Activated CD4-positive, alpha-beta memory T cell treated with anti-CD3 and anti-CD28 coated beads for 36 hours (primary cell): ENCODE measurements at regions not wholly inside any gene's neighbourhood (a gene's known extent, or its start where the extent isn't known, plus 50 kb on each side); places are given as distances from the start of the nearest gene placed in this dataset.
A peak's percentile ranks its signal among the peaks of the same experiment; 100 is the strongest.
"Not testable (repeated sequence)": the region's sequence is repeated elsewhere in the genome, so short reads cannot be mapped to it uniquely, and the experiment has no call there.

Source experiments
- CTCF ChIA-PET: fragments of 350-600 bp; sonication (Branson Sonifier 250); formaldehyde crosslinking; loops from one replicate; lab custom pipeline; 2021; ENCODE audit warnings: antibody characterized with exemption, inconsistent platforms; lab: Charles Lee
- POLR2A ChIA-PET: fragments of 350-600 bp; sonication (Branson Sonifier 250); formaldehyde crosslinking; loops from one replicate; lab custom pipeline; 2021; ENCODE audit warnings: antibody characterized with exemption; lab: Charles Lee
- DNase-seq: peaks from one replicate; pipeline ENCODE4 v3.0.0-alpha.2; 2020
- H3K27ac Mint-ChIP-seq: one replicate; pipeline ENCODE4 v1.8.0; 2021; ENCODE audit warnings: mixed read lengths
- H3K27me3 Mint-ChIP-seq: one replicate; pipeline ENCODE4 v1.8.0; 2021; ENCODE audit warnings: mixed read lengths
- H3K36me3 Mint-ChIP-seq: one replicate; pipeline ENCODE4 v1.8.0; 2021; ENCODE audit warnings: mixed read lengths
- H3K4me1 Mint-ChIP-seq: one replicate; pipeline ENCODE4 v1.8.0; 2021; ENCODE audit warnings: low read depth, mixed read lengths
- H3K4me3 Mint-ChIP-seq: one replicate; pipeline ENCODE4 v1.8.0; 2021; ENCODE audit warnings: mild to moderate bottlenecking, mixed read lengths
- H3K9me3 Mint-ChIP-seq: one replicate; pipeline ENCODE4 v1.8.0; 2021; ENCODE audit warnings: mixed read lengths
- intact Hi-C: fragments of 100-400 bp; cut with micrococcal nuclease; formaldehyde crosslinking; loops from one replicate; pipeline ENCODE4 v1.15.1; 2023

DNA sequence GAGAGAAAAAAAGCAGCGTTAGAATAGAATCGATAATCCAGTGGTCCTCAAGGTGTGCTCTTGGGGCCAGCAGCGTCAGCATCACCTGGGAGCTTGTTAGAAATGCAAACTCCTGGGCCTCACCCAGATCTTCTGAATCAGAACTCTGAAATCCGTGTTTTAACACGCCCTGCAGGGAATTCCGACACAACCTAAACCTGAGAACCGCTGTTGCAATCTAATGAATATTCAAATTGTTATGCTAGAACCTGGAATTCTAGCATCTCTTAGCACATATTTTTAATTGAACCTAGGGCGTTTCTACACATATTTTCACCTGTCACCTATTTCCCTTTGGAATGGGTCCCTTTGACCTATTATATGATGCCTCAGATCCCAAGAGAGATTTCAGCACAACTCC is 175.7 kb downstream of the PSMG1 start:
- Mint-ChIP-seq H3K27ac (no peak overlapping the region), H3K9me3 (no peaks in the 10 kb centered on the region), H3K36me3 (no peaks in the 10 kb centered on the region), H3K4me1 (peaks cover 11% of the 10 kb centered on the region), H3K27me3 (peaks cover 1% of the 10 kb centered on the region), H3K4me3 (no peak overlapping the region)
- ChIA-PET POLR2A (no interaction called here), CTCF (no interaction called here)
- DNase-seq = no peak
- intact Hi-C loops = no loop called here

- ChIA-PET POLR2A (no interaction called here), CTCF (no interaction called here)
- Mint-ChIP-seq H3K27me3 (peaks cover 1% of the 10 kb centered on the region), H3K36me3 (no peaks in the 10 kb centered on the region), H3K27ac (no peak overlapping the region), H3K9me3 (no peaks in the 10 kb centered on the region), H3K4me1 (peaks cover 11% of the 10 kb centered on the region), H3K4me3 (no peak overlapping the region)
- intact Hi-C loops = no loop called here
- no peak for DNase-seq
Observed at GRCh38 chr21:39006571-39007311, 176.5 kb downstream of the PSMG1 start.

DNA sequence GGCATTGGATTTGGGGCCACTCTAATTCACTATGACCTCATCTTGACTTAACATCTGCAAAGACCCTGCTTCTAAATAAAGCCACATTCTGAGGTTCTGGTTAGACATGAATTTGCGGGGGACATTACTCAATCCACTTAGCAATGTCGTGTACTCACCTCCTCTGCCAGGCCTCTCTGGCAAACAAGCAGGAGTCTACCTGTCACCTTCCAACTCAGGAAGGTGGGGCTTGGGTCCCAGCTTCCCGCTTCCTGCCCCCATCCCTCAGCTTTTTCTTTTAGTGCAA is 177.8 kb downstream of the PSMG1 start:
- Mint-ChIP-seq H3K4me1 (peaks cover 14% of the 10 kb centered on the region), H3K4me3 (no peak overlapping the region), H3K36me3 (no peaks in the 10 kb centered on the region), H3K27me3 (no peaks in the 10 kb centered on the region), H3K27ac (no peak overlapping the region), H3K9me3 (no peaks in the 10 kb centered on the region)
- intact Hi-C loops = no loop called here
- ChIA-PET CTCF (no interaction called here), POLR2A (no interaction called here)
- DNase-seq = no peak

DNA sequence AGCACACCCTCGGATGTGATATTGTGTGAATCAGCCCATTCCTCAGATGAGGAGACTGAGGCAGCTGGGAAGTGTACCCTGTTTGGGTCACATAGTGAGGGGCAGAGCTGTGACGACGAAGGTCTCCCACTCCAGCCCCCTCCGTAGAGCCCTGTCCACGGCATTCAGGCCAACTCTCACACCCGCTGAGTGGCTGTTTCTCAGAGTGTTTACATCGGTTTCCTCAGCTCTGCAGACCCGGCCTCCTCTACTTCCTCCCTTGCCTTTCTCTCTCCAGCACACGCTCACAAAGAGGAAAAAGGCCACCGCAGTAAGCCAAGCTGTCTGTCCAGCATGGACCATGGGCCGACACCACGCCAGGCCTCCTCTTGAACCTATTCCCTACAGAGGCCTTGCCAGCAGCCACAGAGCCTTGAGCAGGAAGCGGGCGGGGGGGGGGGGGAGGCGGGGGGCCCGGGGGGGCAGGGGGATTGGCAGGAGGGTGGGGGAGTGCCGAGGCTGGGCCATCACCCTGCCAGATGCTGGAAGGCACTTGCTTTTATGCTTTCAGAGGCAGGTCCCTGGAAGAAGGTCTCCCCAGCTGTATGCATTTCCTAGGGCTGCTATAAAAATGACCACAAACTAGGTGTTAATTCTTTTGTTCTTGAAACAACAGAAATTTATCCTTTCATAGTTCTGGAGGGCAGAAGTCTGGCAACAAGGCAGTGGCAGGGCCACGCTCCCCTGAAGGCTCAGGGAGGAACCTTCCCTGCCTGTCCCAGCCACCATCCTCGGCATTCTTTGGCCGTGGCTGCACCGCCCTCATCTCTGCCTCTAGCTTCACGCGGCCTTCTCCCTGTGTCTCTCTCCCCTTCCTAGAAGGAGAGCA is 178.4 kb downstream of the PSMG1 start:
- intact Hi-C loops = no loop called here
- H3K9me3 Mint-ChIP-seq = no peaks in the 10 kb centered on the region
- H3K27me3 Mint-ChIP-seq = no peaks in the 10 kb centered on the region
- H3K4me1 Mint-ChIP-seq = peaks cover 15% of the 10 kb centered on the region
- no peak overlapping the region for H3K27ac Mint-ChIP-seq
- DNase-seq = no peak
- no peaks in the 10 kb centered on the region for H3K36me3 Mint-ChIP-seq
- CTCF ChIA-PET = no interaction called here
- POLR2A ChIA-PET = no interaction called here
- H3K4me3 Mint-ChIP-seq = no peak overlapping the region

DNA sequence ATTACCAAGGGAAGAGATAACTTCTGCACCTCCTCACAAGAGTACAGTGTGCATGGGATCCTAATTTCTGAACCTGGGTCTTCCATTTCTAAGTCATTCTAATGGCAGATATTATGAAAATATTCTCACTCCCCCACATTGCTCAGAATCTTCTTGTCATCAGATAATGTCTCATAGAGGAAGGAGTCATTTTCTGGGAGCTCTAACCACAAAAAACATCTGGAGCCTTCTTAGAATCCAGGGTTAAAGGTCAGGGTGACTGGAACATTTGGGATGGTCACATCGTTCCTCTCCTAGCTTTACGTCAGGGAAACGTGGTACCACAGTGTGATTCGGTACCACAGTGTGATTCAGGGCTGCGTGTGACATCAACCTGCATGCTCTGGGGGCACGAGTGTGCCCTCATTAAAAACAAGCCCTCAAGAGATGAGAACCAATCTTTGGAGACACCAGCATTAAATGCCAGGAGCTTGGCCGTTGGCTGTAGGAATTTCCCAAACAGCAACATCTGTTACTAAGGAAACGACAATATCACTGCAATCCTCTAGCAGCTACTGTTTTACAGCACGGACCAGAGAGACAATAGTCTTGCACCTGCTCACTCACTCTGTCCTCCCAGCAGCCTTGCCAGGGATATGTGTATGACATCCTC is 179.1 kb downstream of the PSMG1 start:
- intact Hi-C loops = no loop called here
- no peak for DNase-seq
- no peak overlapping the region for H3K4me3 Mint-ChIP-seq
- H3K27me3 Mint-ChIP-seq = peaks cover 2% of the 10 kb centered on the region
- ChIA-PET POLR2A (no interaction called here), CTCF (no interaction called here)
- no peaks in the 10 kb centered on the region for H3K36me3 Mint-ChIP-seq
- H3K4me1 Mint-ChIP-seq = peaks cover 15% of the 10 kb centered on the region
- no peaks in the 10 kb centered on the region for H3K9me3 Mint-ChIP-seq
- H3K27ac Mint-ChIP-seq = no peak overlapping the region

DNA sequence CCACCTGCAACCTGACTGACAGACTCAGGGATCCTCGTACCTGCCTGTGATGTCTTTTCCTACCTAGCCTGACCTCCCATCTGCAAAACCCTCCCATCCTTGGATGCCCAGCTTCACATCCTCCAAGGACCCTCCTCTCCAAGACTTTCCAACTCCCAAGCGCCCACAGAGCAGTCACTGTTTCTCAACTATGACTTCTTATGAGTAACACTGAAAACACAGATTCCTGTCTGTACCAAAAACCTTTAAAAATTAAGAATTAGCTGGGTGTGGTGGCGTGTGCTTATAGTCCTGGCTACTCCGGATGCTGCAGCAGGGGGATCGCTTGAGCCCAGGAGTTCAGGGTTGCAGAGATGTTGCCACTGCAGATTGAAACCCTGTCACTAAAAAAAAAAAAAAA is 181.9 kb downstream of the PSMG1 start:
- POLR2A ChIA-PET = no interaction called here
- Mint-ChIP-seq H3K27ac (no peak overlapping the region), H3K4me1 (peaks cover 15% of the 10 kb centered on the region), H3K27me3 (peaks cover 7% of the 10 kb centered on the region), H3K36me3 (no peaks in the 10 kb centered on the region), H3K4me3 (no peak overlapping the region), H3K9me3 (no peaks in the 10 kb centered on the region)
- CTCF ChIA-PET = no interaction called here
- no peak for DNase-seq
- intact Hi-C loops = loop anchor here (2.0 kb wide), 1 partner anchor 163 kb away; no protein-coding TSS in a partner anchor

- H3K36me3 Mint-ChIP-seq = no peaks in the 10 kb centered on the region
- ChIA-PET POLR2A (no interaction called here), CTCF (no interaction called here)
- peak; percentile 63 for DNase-seq
- no peak overlapping the region for H3K4me3 Mint-ChIP-seq
- intact Hi-C loops = loop anchor here (2.0 kb wide), 1 partner anchor 162 kb away; no protein-coding TSS in a partner anchor
- H3K9me3 Mint-ChIP-seq = no peaks in the 10 kb centered on the region
- H3K4me1 Mint-ChIP-seq = peaks cover 15% of the 10 kb centered on the region
- no peak overlapping the region for H3K27ac Mint-ChIP-seq
- H3K27me3 Mint-ChIP-seq = peaks cover 11% of the 10 kb centered on the region
Observed at GRCh38 chr21:39000496-39000895, 182.8 kb downstream of the PSMG1 start.

- H3K36me3 Mint-ChIP-seq = no peaks in the 10 kb centered on the region
- no peak for DNase-seq
- POLR2A ChIA-PET = no interaction called here
- CTCF ChIA-PET = no interaction called here
- H3K9me3 Mint-ChIP-seq = no peaks in the 10 kb centered on the region
- intact Hi-C loops = no loop called here
- no peak overlapping the region for H3K27ac Mint-ChIP-seq
- peaks cover 11% of the 10 kb centered on the region for H3K27me3 Mint-ChIP-seq
- no peak overlapping the region for H3K4me3 Mint-ChIP-seq
- H3K4me1 Mint-ChIP-seq = peaks cover 9% of the 10 kb centered on the region
Observed at GRCh38 chr21:38999161-38999560, 184.1 kb downstream of the PSMG1 start.

DNA sequence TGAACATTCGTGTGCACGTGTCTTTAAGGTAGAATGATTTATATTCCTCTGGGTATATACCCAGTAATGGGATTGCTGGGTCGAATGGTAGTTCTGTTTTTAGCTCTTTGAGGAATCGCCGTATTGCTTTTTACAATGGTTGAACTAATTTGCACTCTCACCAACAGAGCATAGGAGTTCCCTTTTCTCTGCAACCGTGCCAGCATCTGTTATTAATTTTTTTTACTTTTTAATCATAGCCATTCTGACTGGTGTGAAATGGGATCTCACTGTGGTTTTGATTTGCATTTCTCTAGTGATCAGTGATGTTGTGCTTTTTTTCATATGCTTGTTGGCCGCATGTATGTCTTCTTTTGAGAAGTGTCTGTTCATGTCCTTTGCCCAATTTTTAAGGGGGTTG is 185.0 kb downstream of the PSMG1 start:
- H3K36me3 Mint-ChIP-seq, POLR2A ChIA-PET, intact Hi-C loops, H3K4me1 Mint-ChIP-seq, H3K27ac Mint-ChIP-seq, CTCF ChIA-PET, H3K4me3 Mint-ChIP-seq, H3K9me3 Mint-ChIP-seq, DNase-seq: not testable (repeated sequence)
- peaks cover 11% of the 10 kb centered on the region for H3K27me3 Mint-ChIP-seq

DNA sequence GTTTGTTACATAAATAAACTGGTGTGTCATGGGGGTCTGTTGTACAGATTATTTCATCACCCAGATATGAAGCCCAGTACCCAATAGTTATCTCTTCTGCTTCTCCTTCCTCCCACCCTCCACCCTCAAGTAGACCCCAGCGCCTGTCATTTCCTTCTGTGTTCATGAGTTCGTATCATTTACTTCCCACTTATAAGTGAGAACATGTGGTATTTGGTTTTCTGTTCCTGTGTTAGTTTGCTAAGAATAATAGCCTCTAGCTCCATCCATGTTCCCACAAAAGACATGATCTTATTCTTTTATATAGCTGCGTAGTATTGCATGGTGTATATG is 185.4 kb downstream of the PSMG1 start:
- H3K4me1 Mint-ChIP-seq, H3K9me3 Mint-ChIP-seq, intact Hi-C loops, H3K4me3 Mint-ChIP-seq, POLR2A ChIA-PET, DNase-seq, H3K36me3 Mint-ChIP-seq, CTCF ChIA-PET, H3K27ac Mint-ChIP-seq: not testable (repeated sequence)
- peaks cover 11% of the 10 kb centered on the region for H3K27me3 Mint-ChIP-seq

- DNase-seq = no peak
- ChIA-PET CTCF (no interaction called here), POLR2A (no interaction called here)
- intact Hi-C loops = no loop called here
- peaks cover 11% of the 10 kb centered on the region for H3K27me3 Mint-ChIP-seq
- H3K4me1 Mint-ChIP-seq = peaks cover 4% of the 10 kb centered on the region
- H3K9me3 Mint-ChIP-seq = no peaks in the 10 kb centered on the region
- no peak overlapping the region for H3K4me3 Mint-ChIP-seq
- H3K36me3 Mint-ChIP-seq = no peaks in the 10 kb centered on the region
- no peak overlapping the region for H3K27ac Mint-ChIP-seq
Observed at GRCh38 chr21:38997051-38997842, 186.0 kb downstream of the PSMG1 start.

- Mint-ChIP-seq H3K27ac (no peak overlapping the region), H3K9me3 (no peaks in the 10 kb centered on the region), H3K27me3 (peaks cover 14% of the 10 kb centered on the region), H3K4me1 (peaks cover 4% of the 10 kb centered on the region), H3K4me3 (no peak overlapping the region), H3K36me3 (no peaks in the 10 kb centered on the region)
- intact Hi-C loops = no loop called here
- CTCF ChIA-PET = no interaction called here
- no peak for DNase-seq
- POLR2A ChIA-PET = no interaction called here
Observed at GRCh38 chr21:38996355-38996754, 186.9 kb downstream of the PSMG1 start.
